Mesendoderm (in vitro differentiated cells): ENCODE measurements at regions not wholly inside any gene's neighbourhood (a gene's known extent, or its start where the extent isn't known, plus 50 kb on each side); places are given as distances from the start of the nearest gene placed in this dataset.
"Not testable (repeated sequence)": the region's sequence is repeated elsewhere in the genome, so short reads cannot be mapped to it uniquely, and the experiment has no call there.

ENCODE experiments used
- DNase-seq: peaks from one replicate; pipeline ENCODE4 v3.0.0; 2013
- H2AK5ac ChIP-seq: 2 replicates; pipeline ENCODE4 v1.6.1; 2013; ENCODE audit warnings: low read length, inconsistent platforms
- H2BK120ac ChIP-seq: 2 replicates; pipeline ENCODE4 v1.6.1; 2013; ENCODE audit warnings: low read depth, mild to moderate bottlenecking, low read length, moderate library complexity, mixed read lengths
- H2BK15ac ChIP-seq: replicated peaks from 2 replicates; pipeline ENCODE4 v1.6.1; 2013; ENCODE audit warnings: low read depth, mild to moderate bottlenecking, moderate library complexity
- H2BK5ac ChIP-seq: 2 replicates; pipeline ENCODE4 v1.6.1; 2013; ENCODE audit warnings: low read length, inconsistent platforms
- H3K18ac ChIP-seq: 2 replicates; pipeline ENCODE4 v1.6.1; 2013; ENCODE audit warnings: mild to moderate bottlenecking, low read length, mixed read lengths
- H3K23ac ChIP-seq: one replicate; pipeline ENCODE4 v1.6.1; 2013; ENCODE audit warnings: low read length
- H3K27ac ChIP-seq: 2 replicates; pipeline ENCODE4 v1.5.1; 2013; ENCODE audit warnings: low read depth, mild to moderate bottlenecking, inconsistent platforms, low read length, moderate library complexity
- H3K27me3 ChIP-seq: 2 replicates; pipeline ENCODE4 v1.6.1; 2013; ENCODE audit warnings: low read length, control low read depth, mild to moderate bottlenecking, inconsistent platforms; ENCODE audit not compliant: insufficient read depth, poor library complexity
- H3K36me3 ChIP-seq: 2 replicates; pipeline ENCODE4 v1.6.1; 2013; ENCODE audit warnings: low read length, inconsistent platforms; ENCODE audit not compliant: control insufficient read depth, insufficient read depth
- H3K4ac ChIP-seq: one replicate; pipeline ENCODE4 v1.6.1; 2013; ENCODE audit warnings: low read depth, mild to moderate bottlenecking, low read length, moderate library complexity
- H3K4me1 ChIP-seq: 2 replicates; pipeline ENCODE4 v1.6.1; 2013; ENCODE audit warnings: low read depth, low read length, inconsistent platforms; ENCODE audit not compliant: control insufficient read depth
- H3K4me2 ChIP-seq: 2 replicates; pipeline ENCODE4 v1.6.1; 2013; ENCODE audit warnings: low read length
- H3K4me3 ChIP-seq: 2 replicates; pipeline ENCODE4 v1.5.1; 2013; ENCODE audit warnings: mild to moderate bottlenecking, low read length
- H3K56ac ChIP-seq: one replicate; pipeline ENCODE4 v1.6.1; 2013; ENCODE audit warnings: low read length
- H3K79me1 ChIP-seq: 2 replicates; pipeline ENCODE4 v1.6.1; 2013; ENCODE audit warnings: low read length, inconsistent platforms
- H3K79me2 ChIP-seq: 2 replicates; pipeline ENCODE4 v1.6.1; 2013; ENCODE audit warnings: mild to moderate bottlenecking, low read length; ENCODE audit not compliant: control insufficient read depth, insufficient read depth
- H3K9ac ChIP-seq: 2 replicates; pipeline ENCODE4 v1.6.1; 2013; ENCODE audit warnings: low read length, inconsistent platforms
- H4K5ac ChIP-seq: one replicate; pipeline ENCODE4 v1.6.1; 2013; ENCODE audit warnings: low read length
- H4K8ac ChIP-seq: one replicate; pipeline ENCODE4 v1.6.1; 2013; ENCODE audit warnings: low read depth, mild to moderate bottlenecking, control low read depth, low read length, moderate library complexity
- WGBS: extraction: QIAGEN DNeasy Blood & Tissue Kit; methylation state at CpG from one replicate; pipeline ENCODE4 v1.1.7; 2013; ENCODE audit warnings: low lambda C conversion rate, missing lambda C conversion rate; ENCODE audit not compliant: insufficient coverage; ENCODE audit errors: extremely low coverage; 5-methylcytosine and 5-hydroxymethylcytosine counted together

DNA sequence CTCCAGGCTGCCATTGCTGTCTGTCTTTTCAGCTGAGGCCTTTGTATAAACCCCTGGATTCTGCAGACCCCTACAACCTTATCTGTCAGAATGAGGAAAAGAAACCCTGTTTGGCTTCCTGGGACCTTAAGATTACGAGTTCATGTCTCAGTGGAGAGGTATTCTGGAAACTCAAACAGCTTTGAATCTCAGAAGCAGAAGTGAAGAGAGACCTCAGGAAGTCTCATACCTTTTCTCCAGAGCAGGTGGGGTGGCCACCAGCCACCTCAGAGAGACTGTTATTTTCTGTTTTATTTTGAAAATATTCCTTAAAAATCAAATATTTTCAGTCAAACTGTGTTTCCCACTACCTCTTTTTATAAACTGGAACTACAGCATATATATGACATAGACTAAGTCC, 457.5 kb downstream of the TMEM232 start:
- Histone ChIP-seq H3K27ac (no peak overlapping the region), H2BK5ac (no peak overlapping the region)
- DNase-seq: peak; percentile 28

DNA sequence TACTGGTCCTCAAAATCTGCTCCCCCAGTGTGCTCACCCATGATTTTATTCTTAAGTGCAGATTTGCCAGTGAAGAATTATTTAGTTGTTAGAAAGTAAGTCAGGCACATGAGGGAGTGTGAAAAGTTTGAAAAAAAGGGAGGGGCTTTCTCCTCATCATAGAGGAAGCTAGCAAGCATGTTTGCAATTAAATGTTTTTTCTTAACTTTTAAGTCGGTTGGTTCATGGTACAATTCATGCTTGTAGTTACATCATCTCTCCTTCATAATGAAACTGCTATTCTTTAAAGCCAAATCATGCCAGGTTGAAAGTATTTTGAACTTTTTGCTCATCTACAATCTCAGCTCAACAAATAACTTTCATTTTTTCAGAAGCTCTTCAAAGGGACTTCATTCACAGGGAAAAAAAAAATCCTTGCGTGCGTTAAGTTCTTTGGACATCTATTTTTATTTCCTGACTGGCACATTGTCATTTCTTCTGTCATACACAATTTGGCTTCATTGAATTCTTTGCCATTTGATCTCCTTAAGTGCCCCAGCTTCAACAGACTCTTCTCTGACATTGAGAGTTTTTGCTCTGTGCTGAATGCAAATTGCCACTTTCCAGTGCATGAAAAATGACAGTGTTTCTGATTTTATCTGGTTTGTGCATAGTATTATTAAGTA, 456.9 kb downstream of the TMEM232 start:
- H2AK5ac ChIP-seq: no peak overlapping the region
- H3K56ac ChIP-seq: no peak overlapping the region
- peaks cover 2% of the 10 kb centered on the region for H3K4me1 ChIP-seq
- H3K23ac ChIP-seq: no peak overlapping the region
- H3K4me3 ChIP-seq: no peak overlapping the region
- H3K79me2 ChIP-seq: no peaks in the 10 kb centered on the region
- no peak overlapping the region for H3K18ac ChIP-seq
- no peak overlapping the region for H3K27ac ChIP-seq
- WGBS: no CpG with 5 or more reads among the region's 3 CpGs
- no peaks in the 10 kb centered on the region for H3K36me3 ChIP-seq
- H4K8ac ChIP-seq: no peak overlapping the region
- no peak overlapping the region for H3K4ac ChIP-seq
- no peak overlapping the region for H2BK120ac ChIP-seq
- H2BK15ac ChIP-seq: no peak overlapping the region
- DNase-seq: no peak
- no peak overlapping the region for H3K9ac ChIP-seq
- no peaks in the 10 kb centered on the region for H3K79me1 ChIP-seq
- H4K5ac ChIP-seq: no peak overlapping the region
- no peak overlapping the region for H3K4me2 ChIP-seq
- H2BK5ac ChIP-seq: no peak overlapping the region
- H3K27me3 ChIP-seq: no peaks in the 10 kb centered on the region

More for the DNA sequence above, 457.5 kb downstream of the TMEM232 start:
- Histone ChIP-seq H2BK120ac (no peak overlapping the region), H4K5ac (no peak overlapping the region), H3K56ac (no peak overlapping the region), H3K4me1 (peaks cover 2% of the 10 kb centered on the region), H3K4me2 (no peak overlapping the region), H3K4me3 (no peak overlapping the region), H3K4ac (no peak overlapping the region), H2BK15ac (peak overlapping the region; percentile 64), H4K8ac (no peak overlapping the region), H3K79me1 (no peaks in the 10 kb centered on the region), H3K9ac (no peak overlapping the region), H3K79me2 (no peaks in the 10 kb centered on the region), H3K27me3 (no peaks in the 10 kb centered on the region), H2AK5ac (no peak overlapping the region), H3K18ac (peak overlapping the region; percentile 61), H3K36me3 (no peaks in the 10 kb centered on the region), H3K23ac (no peak overlapping the region)
- no CpG with 5 or more reads among the region's 1 CpG for WGBS

DNA sequence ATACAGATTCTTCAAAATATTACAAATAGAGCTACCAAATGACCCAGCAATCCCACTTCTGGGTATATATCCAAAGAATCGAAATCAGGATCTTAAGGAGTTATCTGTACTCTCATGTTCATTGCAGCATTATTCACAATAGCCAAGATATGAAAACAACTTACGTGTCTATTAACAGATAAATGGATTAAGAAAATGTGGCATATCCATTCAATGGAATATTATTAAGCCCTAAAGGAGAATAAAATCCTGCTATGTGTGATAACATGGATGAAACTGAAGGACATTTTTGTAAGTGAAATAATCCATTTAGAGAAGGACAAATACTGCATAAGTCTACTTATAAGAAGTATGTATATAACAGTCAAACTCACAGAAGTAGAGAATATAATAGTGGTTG, 450.6 kb downstream of the TMEM232 start:
- no peak overlapping the region for H2BK120ac ChIP-seq
- no peak overlapping the region for H3K56ac ChIP-seq
- H3K23ac ChIP-seq: no peak overlapping the region
- H2AK5ac ChIP-seq: no peak overlapping the region
- no peak overlapping the region for H3K4me2 ChIP-seq
- H4K5ac ChIP-seq: no peak overlapping the region
- H3K36me3 ChIP-seq: no peaks in the 10 kb centered on the region
- no peak overlapping the region for H4K8ac ChIP-seq
- no peak overlapping the region for H3K9ac ChIP-seq
- H3K27me3 ChIP-seq: no peaks in the 10 kb centered on the region
- H3K79me2 ChIP-seq: no peaks in the 10 kb centered on the region
- no peak for DNase-seq
- no peak overlapping the region for H3K4ac ChIP-seq
- no peaks in the 10 kb centered on the region for H3K79me1 ChIP-seq
- H3K4me1 ChIP-seq: no peaks in the 10 kb centered on the region
- H2BK15ac ChIP-seq: no peak overlapping the region
- H3K4me3 ChIP-seq: no peak overlapping the region
- no peak overlapping the region for H2BK5ac ChIP-seq
- no CpG with 5 or more reads among the region's 2 CpGs for WGBS
- H3K18ac ChIP-seq: no peak overlapping the region
- H3K27ac ChIP-seq: no peak overlapping the region

DNA sequence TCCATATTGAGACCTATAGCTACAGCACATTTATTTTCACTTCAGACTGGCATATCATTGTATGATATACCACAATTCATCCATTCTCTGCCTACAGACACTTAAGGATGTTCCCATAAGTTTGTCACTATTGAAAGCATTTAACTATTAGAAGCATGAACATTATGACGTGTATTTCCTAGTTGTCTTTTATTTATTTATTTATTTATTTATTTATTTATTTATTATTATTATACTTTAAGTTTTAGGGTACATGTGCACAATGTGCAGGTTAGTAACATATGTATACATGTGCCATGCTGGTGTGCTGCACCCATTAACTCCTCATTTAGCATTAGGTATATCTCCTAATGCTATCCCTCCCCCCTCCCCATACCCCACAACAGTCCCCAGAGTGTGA, 448.0 kb downstream of the TMEM232 start:
- not testable (repeated sequence) for H4K5ac ChIP-seq, H3K79me2 ChIP-seq, H3K27ac ChIP-seq, H3K4me3 ChIP-seq, H4K8ac ChIP-seq, H2BK5ac ChIP-seq, DNase-seq, H3K4me1 ChIP-seq, H3K56ac ChIP-seq, H3K27me3 ChIP-seq, H2BK120ac ChIP-seq, H3K9ac ChIP-seq, H3K18ac ChIP-seq, H3K4ac ChIP-seq, H3K23ac ChIP-seq, H3K4me2 ChIP-seq, H3K79me1 ChIP-seq, H2BK15ac ChIP-seq, H2AK5ac ChIP-seq, H3K36me3 ChIP-seq
- no CpG with 5 or more reads among the region's 1 CpG for WGBS

DNA sequence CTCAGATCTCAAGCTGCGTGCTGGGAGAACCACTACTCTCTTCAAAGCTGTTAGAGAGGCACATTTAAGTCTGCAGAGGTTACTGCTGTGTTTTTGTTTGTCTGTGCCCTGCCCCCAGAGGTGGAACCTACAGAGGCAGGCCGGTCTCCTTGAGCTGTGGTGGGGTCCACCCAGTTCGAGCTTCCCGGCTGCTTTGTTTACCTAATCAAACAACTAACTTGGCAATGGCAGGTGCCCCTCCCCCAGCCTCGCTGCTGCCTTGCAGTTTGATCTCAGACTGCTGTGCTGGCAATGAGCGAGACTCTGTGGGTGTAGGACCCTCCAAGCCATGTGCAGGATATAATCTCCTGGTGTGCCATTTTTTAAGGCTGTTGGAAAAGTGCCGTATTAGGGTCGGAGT, 442.4 kb downstream of the TMEM232 start:
- not testable (repeated sequence) for H3K18ac ChIP-seq, H3K4me1 ChIP-seq, H2AK5ac ChIP-seq, H3K23ac ChIP-seq, H2BK120ac ChIP-seq, H3K9ac ChIP-seq, DNase-seq, H3K27ac ChIP-seq, H2BK15ac ChIP-seq, H2BK5ac ChIP-seq, H3K27me3 ChIP-seq, H4K8ac ChIP-seq, H3K4me3 ChIP-seq, H3K36me3 ChIP-seq, H3K4ac ChIP-seq, H3K79me2 ChIP-seq, H3K79me1 ChIP-seq, H3K4me2 ChIP-seq, H3K56ac ChIP-seq, H4K5ac ChIP-seq
- WGBS: no CpG with 5 or more reads among the region's 8 CpGs
